MM.1S (cell line): ENCODE measurements at regions not wholly inside any gene's neighbourhood (a gene's known extent, or its start where the extent isn't known, plus 50 kb on each side); places are given as distances from the start of the nearest gene placed in this dataset.

ENCODE experiments used
- CTCF ChIP-seq: fragments of 300-600 bp; sonication (generic); IDR thresholded peaks from 2 replicates; pipeline ENCODE4 v1.5.1; 2016; ENCODE audit warnings: antibody characterized with exemption, low read length, mixed read lengths
- EZH2phosphoT487 ChIP-seq: fragments of 300-600 bp; sonication (generic); IDR thresholded peaks from 2 replicates; pipeline ENCODE4 v1.6.1; 2018; ENCODE audit warnings: antibody characterized with exemption, low read length

- TF ChIP-seq EZH2phosphoT487: no peak
- no peak for TF ChIP-seq CTCF
Measured at GRCh38 chr6:62681108-62681507, 395.1 kb upstream of the KHDRBS2 start.
